ENCODE measurements at regions not wholly inside any gene's neighbourhood (a gene's known extent, or its start where the extent isn't known, plus 50 kb on each side); places are given as distances from the start of the nearest gene placed in this dataset.

DNA sequence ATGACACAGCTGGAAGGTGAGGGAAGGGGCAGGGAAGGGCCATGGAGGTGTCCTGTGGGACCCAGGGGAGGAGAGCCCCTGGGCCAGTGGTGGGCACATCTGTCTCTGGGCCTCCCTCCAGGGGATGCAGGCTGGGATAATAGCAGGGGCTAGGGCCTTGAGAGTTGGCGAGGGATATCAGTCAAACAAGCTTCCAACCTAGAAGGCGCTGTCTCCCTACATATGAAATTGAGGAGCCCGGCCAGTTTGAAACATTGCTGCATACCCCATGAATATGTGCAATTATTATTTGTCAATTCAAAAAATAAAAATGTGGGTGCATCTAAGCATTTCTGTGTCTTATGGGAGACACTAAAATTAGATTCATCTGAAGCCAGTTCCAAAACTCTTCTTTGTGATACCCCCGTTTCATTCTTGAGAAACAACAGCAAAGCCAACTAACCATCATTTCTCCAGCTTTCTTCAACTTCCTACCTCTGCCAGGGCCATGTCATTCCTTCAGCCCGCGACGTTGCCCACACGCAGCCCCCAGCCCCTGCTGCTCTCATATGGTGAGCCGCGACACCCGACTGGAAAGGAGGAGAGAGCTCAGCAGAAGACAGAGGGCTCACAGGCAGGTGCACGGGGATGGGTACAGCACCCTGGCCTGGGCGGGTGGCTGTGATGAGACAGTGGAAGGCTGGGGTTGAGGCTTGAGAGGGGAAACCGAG is 418.7 kb downstream of the GLRX3 start:
- DNase-seq = no peak
- POLR2A ChIA-PET = no interaction called here
- no peaks in the 10 kb centered on the region for H3K4me1 Mint-ChIP-seq (ENCODE audit: low read depth)

GRCh38 chr10:130555411-130555750 is 419.2 kb downstream of the GLRX3 start:
- H3K4me3 Mint-ChIP-seq = no peak overlapping the region
- no peaks in the 10 kb centered on the region for H3K27me3 Mint-ChIP-seq
- H3K9me3 Mint-ChIP-seq = no peaks in the 10 kb centered on the region
- DNase-seq = no peak
- intact Hi-C loops (cut with micrococcal nuclease) = no loop called here
- no peaks in the 10 kb centered on the region for H3K36me3 Mint-ChIP-seq
- H3K4me1 Mint-ChIP-seq (ENCODE audit: low read depth) = no peaks in the 10 kb centered on the region
- H3K27ac Mint-ChIP-seq = no peak overlapping the region
- ChIA-PET POLR2A (no interaction called here), CTCF (no interaction called here)

More for the DNA sequence above, 418.7 kb downstream of the GLRX3 start:
- CTCF ChIA-PET = no interaction called here
- Mint-ChIP-seq H3K27ac (no peak overlapping the region), H3K36me3 (no peaks in the 10 kb centered on the region), H3K27me3 (no peaks in the 10 kb centered on the region), H3K9me3 (no peaks in the 10 kb centered on the region), H3K4me3 (no peak overlapping the region)
- intact Hi-C loops (cut with micrococcal nuclease) = no loop called here

DNA sequence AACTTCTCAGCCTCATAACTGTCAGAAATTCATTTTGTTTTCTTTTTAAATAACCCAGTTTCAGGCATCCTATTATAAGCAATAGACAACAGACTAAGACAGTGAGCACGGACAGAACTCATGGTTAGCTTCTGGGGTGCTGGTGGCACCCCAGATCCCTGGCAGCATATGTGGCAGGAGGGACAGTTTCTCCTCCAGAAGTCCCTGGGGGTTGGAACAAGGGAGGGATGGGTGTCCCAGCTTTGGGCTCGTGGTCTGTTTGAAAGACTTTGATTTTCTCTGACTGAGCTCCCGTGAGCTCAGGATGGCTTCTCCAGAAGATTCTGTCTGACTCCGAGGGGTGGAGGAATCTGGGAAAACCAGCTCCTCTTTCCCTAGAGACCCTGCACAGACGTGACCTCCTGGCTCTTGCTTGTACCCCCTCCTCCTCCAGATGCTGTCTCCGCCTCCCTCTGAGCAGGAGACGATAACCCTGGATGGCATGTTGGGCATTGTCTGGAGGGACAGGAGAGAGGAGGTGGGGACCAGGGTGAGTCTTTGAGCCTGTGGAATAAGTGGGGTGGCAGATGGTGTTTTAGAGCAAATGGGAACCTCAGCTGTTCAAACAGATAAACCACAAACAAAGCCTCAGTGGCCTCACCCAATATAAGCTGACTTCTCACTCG is 421.1 kb downstream of the GLRX3 start:
- no peaks in the 10 kb centered on the region for H3K27me3 Mint-ChIP-seq
- ChIA-PET POLR2A (no interaction called here), CTCF (interaction anchor here (1.2 kb wide), 1 partner anchor 17 kb away, joined by 3 read pairs; no protein-coding TSS in a partner anchor)
- DNase-seq = no peak
- no peak overlapping the region for H3K4me3 Mint-ChIP-seq
- no peaks in the 10 kb centered on the region for H3K36me3 Mint-ChIP-seq
- H3K9me3 Mint-ChIP-seq = no peaks in the 10 kb centered on the region
- intact Hi-C loops (cut with micrococcal nuclease) = no loop called here
- no peak overlapping the region for H3K27ac Mint-ChIP-seq
- H3K4me1 Mint-ChIP-seq (ENCODE audit: low read depth) = no peaks in the 10 kb centered on the region

DNA sequence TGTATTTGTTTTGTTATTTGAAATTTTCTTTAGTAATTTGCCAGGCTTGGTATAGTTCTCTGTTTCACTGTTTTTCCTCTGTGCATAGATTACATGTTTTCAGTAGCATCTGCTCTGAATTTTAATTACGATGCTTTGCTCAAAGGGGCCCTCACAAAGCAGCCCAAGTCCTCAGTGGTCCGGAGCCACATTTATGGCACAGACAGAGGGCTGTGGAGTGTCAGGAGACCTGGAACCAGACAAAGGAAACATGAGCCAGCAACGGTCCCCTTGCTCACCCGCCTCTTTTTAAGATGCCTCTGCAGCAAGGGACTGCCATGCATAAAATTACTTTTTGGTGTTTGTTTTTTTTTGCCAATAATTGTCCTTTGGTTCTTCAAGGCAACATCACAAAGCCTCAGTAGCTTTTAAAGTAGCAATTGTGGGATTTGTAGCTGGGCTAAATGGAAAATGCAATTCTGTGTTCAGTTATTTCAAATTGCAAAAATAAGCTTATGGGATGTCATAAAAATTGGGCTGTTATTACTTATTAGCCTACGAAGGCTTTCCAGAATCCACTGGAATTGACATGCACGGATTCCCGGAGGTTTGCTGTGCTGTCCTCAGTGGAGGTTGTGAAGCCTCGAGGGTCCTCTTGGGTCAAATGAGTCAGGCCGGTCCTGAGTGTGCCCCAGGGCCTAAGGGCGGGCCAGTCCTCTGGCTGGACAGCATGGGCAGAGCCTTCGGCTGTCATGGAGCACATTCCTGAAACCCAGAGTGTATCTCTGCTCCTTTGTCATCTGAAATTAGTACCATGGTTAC is 422.8 kb downstream of the GLRX3 start:
- intact Hi-C loops (cut with micrococcal nuclease) = no loop called here
- ChIA-PET POLR2A (no interaction called here), CTCF (no interaction called here)
- Mint-ChIP-seq H3K4me1 (ENCODE audit: low read depth) (no peaks in the 10 kb centered on the region), H3K9me3 (no peaks in the 10 kb centered on the region), H3K36me3 (no peaks in the 10 kb centered on the region), H3K27me3 (no peaks in the 10 kb centered on the region), H3K4me3 (no peak overlapping the region), H3K27ac (no peak overlapping the region)
- DNase-seq = no peak

- no peak for DNase-seq
- ChIA-PET POLR2A (no interaction called here), CTCF (no interaction called here)
- Mint-ChIP-seq H3K4me1 (ENCODE audit: low read depth) (no peaks in the 10 kb centered on the region), H3K27ac (no peak overlapping the region), H3K9me3 (no peaks in the 10 kb centered on the region), H3K27me3 (no peaks in the 10 kb centered on the region), H3K36me3 (no peaks in the 10 kb centered on the region), H3K4me3 (no peak overlapping the region)
- intact Hi-C loops (cut with micrococcal nuclease) = no loop called here
Measured at GRCh38 chr10:130559547-130559880, 423.3 kb downstream of the GLRX3 start.

- H3K27me3 Mint-ChIP-seq = no peaks in the 10 kb centered on the region
- ChIA-PET POLR2A (no interaction called here), CTCF (no interaction called here)
- no peak overlapping the region for H3K27ac Mint-ChIP-seq
- no peaks in the 10 kb centered on the region for H3K9me3 Mint-ChIP-seq
- no peaks in the 10 kb centered on the region for H3K4me1 Mint-ChIP-seq (ENCODE audit: low read depth)
- H3K4me3 Mint-ChIP-seq = no peak overlapping the region
- DNase-seq = no peak
- intact Hi-C loops (cut with micrococcal nuclease) = no loop called here
- H3K36me3 Mint-ChIP-seq = no peaks in the 10 kb centered on the region
Measured at GRCh38 chr10:130560116-130560515, 423.9 kb downstream of the GLRX3 start.

DNA sequence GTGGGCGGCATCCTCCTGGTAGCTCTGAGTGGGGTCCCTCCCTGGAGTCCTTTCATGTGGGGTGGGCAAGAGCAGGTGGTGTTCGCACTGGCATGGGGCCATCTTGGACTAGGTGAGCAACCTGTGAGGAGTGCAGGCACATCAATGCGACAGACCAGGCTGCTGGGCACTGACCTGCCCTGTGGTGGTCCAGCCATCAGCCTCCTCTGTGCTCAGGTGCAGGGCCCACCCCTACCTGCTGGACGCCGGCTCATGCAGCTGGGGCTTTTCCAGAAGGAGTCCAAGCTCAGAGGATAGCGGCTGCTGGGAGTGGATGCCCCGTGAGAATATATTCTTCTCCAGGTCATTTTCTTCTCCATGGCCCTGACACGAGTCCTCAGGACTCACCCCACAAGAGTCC is 424.4 kb downstream of the GLRX3 start:
- no peak for DNase-seq
- Mint-ChIP-seq H3K4me3 (no peak overlapping the region), H3K9me3 (no peaks in the 10 kb centered on the region), H3K4me1 (ENCODE audit: low read depth) (no peaks in the 10 kb centered on the region), H3K27ac (no peak overlapping the region), H3K27me3 (no peaks in the 10 kb centered on the region), H3K36me3 (no peaks in the 10 kb centered on the region)
- POLR2A ChIA-PET = no interaction called here
- intact Hi-C loops (cut with micrococcal nuclease) = no loop called here
- CTCF ChIA-PET = no interaction called here

GRCh38 chr10:130561681-130562080 is 425.5 kb downstream of the GLRX3 start:
- no peaks in the 10 kb centered on the region for H3K36me3 Mint-ChIP-seq
- no peaks in the 10 kb centered on the region for H3K4me1 Mint-ChIP-seq (ENCODE audit: low read depth)
- no peaks in the 10 kb centered on the region for H3K9me3 Mint-ChIP-seq
- H3K27me3 Mint-ChIP-seq = no peaks in the 10 kb centered on the region
- intact Hi-C loops (cut with micrococcal nuclease) = no loop called here
- no peak for DNase-seq
- POLR2A ChIA-PET = no interaction called here
- H3K27ac Mint-ChIP-seq = no peak overlapping the region
- no peak overlapping the region for H3K4me3 Mint-ChIP-seq
- CTCF ChIA-PET = no interaction called here

DNA sequence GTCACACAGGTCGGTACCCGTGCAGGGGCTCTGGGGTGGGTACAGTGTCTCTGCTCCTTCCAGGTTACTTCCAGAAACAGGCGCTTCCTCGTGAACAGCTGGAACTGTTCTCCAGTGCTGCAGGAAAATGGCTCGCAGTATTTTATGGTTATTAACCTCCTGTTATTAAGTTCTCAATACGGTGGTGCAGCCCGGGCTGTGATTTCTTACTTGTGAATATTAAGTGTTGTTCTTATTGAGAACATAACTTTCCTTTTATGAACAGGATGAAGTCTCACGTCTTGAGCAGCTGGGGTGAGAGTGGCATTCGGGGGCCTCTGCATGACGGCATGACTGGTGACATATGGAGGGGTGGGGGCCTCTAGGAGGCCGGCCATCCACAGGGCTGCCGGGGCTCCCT is 430.8 kb downstream of the GLRX3 start:
- intact Hi-C loops (cut with micrococcal nuclease) = no loop called here
- no peak for DNase-seq
- Mint-ChIP-seq H3K9me3 (peaks cover 4% of the 10 kb centered on the region), H3K4me1 (ENCODE audit: low read depth) (no peaks in the 10 kb centered on the region), H3K4me3 (no peak overlapping the region), H3K36me3 (no peaks in the 10 kb centered on the region), H3K27ac (no peak overlapping the region), H3K27me3 (no peaks in the 10 kb centered on the region)
- ChIA-PET CTCF (no interaction called here), POLR2A (no interaction called here)

DNA sequence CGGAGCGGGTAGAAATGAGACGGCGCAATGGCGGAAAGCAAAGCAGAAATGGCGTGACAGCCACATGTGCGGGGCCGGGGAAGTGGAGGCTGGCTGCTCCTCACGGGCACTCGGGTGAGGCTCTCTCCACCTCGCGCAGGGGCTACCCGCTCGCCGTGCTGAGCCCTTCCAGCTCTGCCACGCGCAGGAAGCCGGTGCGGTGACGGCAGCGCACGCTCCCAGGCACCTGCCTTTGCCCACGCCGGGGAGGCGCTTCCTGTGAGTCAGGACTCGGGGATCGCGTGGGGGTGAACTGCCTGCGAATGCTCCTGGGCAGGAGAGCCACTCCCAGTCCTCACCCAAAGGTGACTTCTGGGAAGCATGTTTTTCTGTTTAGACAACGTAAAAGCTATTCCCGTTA is 431.2 kb downstream of the GLRX3 start:
- no peak for DNase-seq
- H3K4me1 Mint-ChIP-seq (ENCODE audit: low read depth) = no peaks in the 10 kb centered on the region
- no peak overlapping the region for H3K27ac Mint-ChIP-seq
- ChIA-PET POLR2A (no interaction called here), CTCF (no interaction called here)
- H3K27me3 Mint-ChIP-seq = no peaks in the 10 kb centered on the region
- no peak overlapping the region for H3K4me3 Mint-ChIP-seq
- H3K36me3 Mint-ChIP-seq = no peaks in the 10 kb centered on the region
- H3K9me3 Mint-ChIP-seq = peaks cover 4% of the 10 kb centered on the region
- intact Hi-C loops (cut with micrococcal nuclease) = no loop called here

DNA sequence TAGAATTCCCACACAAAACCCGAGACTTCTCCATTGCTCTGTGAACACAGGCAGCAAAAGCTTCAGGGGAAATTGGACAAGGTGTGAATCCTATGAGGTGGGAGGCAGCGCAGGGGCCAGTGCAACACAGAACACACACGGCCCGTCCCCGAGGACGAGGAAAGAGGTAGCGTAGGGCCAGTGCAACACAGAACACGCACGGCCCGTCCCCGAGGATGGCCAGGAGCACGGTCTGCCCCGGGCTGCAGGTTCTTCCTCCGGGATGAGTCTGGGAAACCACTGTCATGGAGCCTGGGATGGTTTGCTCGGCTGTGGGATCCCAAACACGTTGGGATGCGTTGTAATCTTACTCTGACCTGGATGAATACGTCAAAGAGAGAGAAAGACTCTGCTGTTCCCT is 432.1 kb downstream of the GLRX3 start:
- H3K4me3 Mint-ChIP-seq = no peak overlapping the region
- H3K9me3 Mint-ChIP-seq = peaks cover 4% of the 10 kb centered on the region
- no peaks in the 10 kb centered on the region for H3K36me3 Mint-ChIP-seq
- intact Hi-C loops (cut with micrococcal nuclease) = no loop called here
- POLR2A ChIA-PET = no interaction called here
- no peak overlapping the region for H3K27ac Mint-ChIP-seq
- DNase-seq = no peak
- H3K4me1 Mint-ChIP-seq (ENCODE audit: low read depth) = no peaks in the 10 kb centered on the region
- H3K27me3 Mint-ChIP-seq = no peaks in the 10 kb centered on the region
- CTCF ChIA-PET = no interaction called here

DNA sequence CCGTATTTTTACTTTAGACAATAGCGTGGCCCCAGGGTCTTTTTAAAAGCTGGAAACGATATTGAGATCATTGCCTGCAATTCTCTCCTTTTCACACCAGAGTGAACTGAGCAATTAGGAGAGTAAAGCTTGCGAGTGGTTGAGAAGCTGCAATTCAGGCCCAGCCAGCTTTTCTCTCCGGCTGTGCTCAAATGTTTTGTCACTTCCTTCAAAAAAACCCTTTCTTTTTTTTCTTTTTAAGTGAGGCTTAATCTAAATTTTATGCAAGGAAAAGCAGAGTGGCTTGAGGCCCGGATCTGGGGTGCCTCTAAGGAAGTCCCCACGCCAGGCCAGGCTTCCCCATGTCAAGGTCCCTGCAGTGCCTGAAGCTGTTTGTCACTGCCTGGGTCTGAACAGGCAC is 433.9 kb downstream of the GLRX3 start:
- H3K9me3 Mint-ChIP-seq = peaks cover 4% of the 10 kb centered on the region
- intact Hi-C loops (cut with micrococcal nuclease) = no loop called here
- ChIA-PET POLR2A (no interaction called here), CTCF (no interaction called here)
- H3K4me3 Mint-ChIP-seq = no peak overlapping the region
- no peaks in the 10 kb centered on the region for H3K4me1 Mint-ChIP-seq (ENCODE audit: low read depth)
- no peak for DNase-seq
- no peak overlapping the region for H3K27ac Mint-ChIP-seq
- H3K36me3 Mint-ChIP-seq = no peaks in the 10 kb centered on the region
- no peaks in the 10 kb centered on the region for H3K27me3 Mint-ChIP-seq

DNA sequence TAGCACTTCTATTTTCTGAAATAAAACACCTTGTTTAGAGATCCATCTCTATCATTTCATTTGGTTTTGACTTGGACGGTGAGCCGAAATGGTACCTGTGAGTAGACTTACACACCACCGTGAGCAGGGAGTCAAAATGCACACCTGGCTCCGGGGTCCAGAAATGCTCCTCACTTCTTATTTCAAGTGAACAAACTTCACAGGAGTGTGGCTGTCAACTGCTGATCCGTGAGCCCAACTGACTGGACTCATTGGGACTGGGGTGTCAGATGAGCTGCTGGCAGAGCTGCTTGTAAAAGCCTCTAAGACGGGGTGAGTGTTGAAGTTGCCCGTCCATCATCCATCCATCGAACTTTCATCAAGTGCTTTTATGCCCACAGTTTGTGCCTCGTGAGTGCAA is 435.5 kb downstream of the GLRX3 start:
- H3K4me3 Mint-ChIP-seq = no peak overlapping the region
- ChIA-PET CTCF (no interaction called here), POLR2A (no interaction called here)
- no peak overlapping the region for H3K27ac Mint-ChIP-seq
- intact Hi-C loops (cut with micrococcal nuclease) = no loop called here
- no peaks in the 10 kb centered on the region for H3K36me3 Mint-ChIP-seq
- DNase-seq = no peak
- peaks cover 4% of the 10 kb centered on the region for H3K9me3 Mint-ChIP-seq
- H3K4me1 Mint-ChIP-seq (ENCODE audit: low read depth) = no peaks in the 10 kb centered on the region
- H3K27me3 Mint-ChIP-seq = no peaks in the 10 kb centered on the region
